Gastroesophageal sphincter (tissue), 3 donors: ENCODE measurements at regions not wholly inside any gene's neighbourhood (a gene's known extent, or its start where the extent isn't known, plus 50 kb on each side); places are given as distances from the start of the nearest gene placed in this dataset.

Experiments
- POLR2A ChIP-seq, 2 donors: fragments of 450-650 bp; IDR thresholded peaks; one replicate each; pipeline ENCODE4 v1.6.1; 2017; ENCODE audit warnings: antibody characterized with exemption in 2 of 2, mild to moderate bottlenecking in 2 of 2, moderate library complexity in 1 of 2
- TF ChIP-seq, protein P1 (sequence below), 4 experiments: fragments of 200-600 bp in 2 of 4; fragments of 450-650 bp in 2 of 4; sonication (generic) in 1 of 4; IDR thresholded peaks; one replicate each; pipeline ENCODE4 v1.5.1; 2017 to 2019; ENCODE audit warnings: antibody characterized with exemption in 4 of 4, mild to moderate bottlenecking in 2 of 4, moderate library complexity in 2 of 4

DNA sequence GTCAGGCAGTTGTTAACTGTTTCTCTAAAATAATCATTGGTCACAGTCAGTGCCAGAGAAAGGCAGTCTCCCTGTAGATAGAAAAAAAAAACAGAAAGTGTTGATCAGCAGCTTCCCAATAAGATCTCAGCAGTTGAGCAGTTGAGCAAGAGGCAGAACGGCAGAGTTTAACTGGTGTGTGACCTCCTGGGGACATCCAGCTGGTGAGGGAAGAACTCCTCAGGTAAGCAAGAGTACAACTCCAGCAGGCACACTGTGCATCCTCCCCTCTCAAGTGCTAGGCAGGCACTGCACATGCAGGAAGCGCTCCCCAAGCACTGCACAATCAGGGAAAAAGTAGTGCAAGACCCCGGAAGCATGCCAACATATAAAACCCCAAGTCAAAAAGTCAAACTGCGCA is 1287.2 kb downstream of the NSUN3 start:
- TF ChIP-seq POLR2A (IDR thresholded peaks at IDR 0.05): no peak
- TF ChIP-seq, protein P1, sequence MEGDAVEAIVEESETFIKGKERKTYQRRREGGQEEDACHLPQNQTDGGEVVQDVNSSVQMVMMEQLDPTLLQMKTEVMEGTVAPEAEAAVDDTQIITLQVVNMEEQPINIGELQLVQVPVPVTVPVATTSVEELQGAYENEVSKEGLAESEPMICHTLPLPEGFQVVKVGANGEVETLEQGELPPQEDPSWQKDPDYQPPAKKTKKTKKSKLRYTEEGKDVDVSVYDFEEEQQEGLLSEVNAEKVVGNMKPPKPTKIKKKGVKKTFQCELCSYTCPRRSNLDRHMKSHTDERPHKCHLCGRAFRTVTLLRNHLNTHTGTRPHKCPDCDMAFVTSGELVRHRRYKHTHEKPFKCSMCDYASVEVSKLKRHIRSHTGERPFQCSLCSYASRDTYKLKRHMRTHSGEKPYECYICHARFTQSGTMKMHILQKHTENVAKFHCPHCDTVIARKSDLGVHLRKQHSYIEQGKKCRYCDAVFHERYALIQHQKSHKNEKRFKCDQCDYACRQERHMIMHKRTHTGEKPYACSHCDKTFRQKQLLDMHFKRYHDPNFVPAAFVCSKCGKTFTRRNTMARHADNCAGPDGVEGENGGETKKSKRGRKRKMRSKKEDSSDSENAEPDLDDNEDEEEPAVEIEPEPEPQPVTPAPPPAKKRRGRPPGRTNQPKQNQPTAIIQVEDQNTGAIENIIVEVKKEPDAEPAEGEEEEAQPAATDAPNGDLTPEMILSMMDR (IDR thresholded peaks at IDR 0.05): no peak
